ENCODE measurements at regions not wholly inside any gene's neighbourhood (a gene's known extent, or its start where the extent isn't known, plus 50 kb on each side); places are given as distances from the start of the nearest gene placed in this dataset.

- Histone ChIP-seq H3K36me3 (ENCODE audit: insufficient read depth, low read length) (no peaks in the 10 kb centered on the region), H4K20me1 (ENCODE audit: insufficient read depth, low read length) (no peaks in the 10 kb centered on the region), H3K4me1 (ENCODE audit: insufficient read depth, low read length, severe bottlenecking) (no peaks in the 10 kb centered on the region), H3K79me2 (ENCODE audit: insufficient read depth, low read length) (no peaks in the 10 kb centered on the region), H3K4me2 (ENCODE audit: low read length) (no peak overlapping the region), H3K9me2 (ENCODE audit: low read depth, low read length) (no peaks in the 10 kb centered on the region), H3K9me3 (ENCODE audit: low read length) (no peaks in the 10 kb centered on the region), H3K4me3 (ENCODE audit: low read depth, low read length, poor library complexity, severe bottlenecking) (no peak overlapping the region), H3K27me3 (ENCODE audit: insufficient read depth, low read length) (no peaks in the 10 kb centered on the region), H3K9ac (ENCODE audit: low read length) (no peak overlapping the region), H3K27ac (ENCODE audit: low read depth, low read length, poor library complexity, severe bottlenecking) (no peak overlapping the region), H3F3A (ENCODE audit: insufficient read depth, low read length) (no peaks in the 10 kb centered on the region), H2AFZ (ENCODE audit: low read length) (no peak overlapping the region)
- TF ChIP-seq CTCF (IDR thresholded peaks at IDR 0.05; ENCODE audit: low read length) (no peak), EZH2 (IDR thresholded peaks at IDR 0.05; ENCODE audit: borderline replicate concordance, low read length) (no peak)
Measured at GRCh38 chr20:57879779-57880570, 170.2 kb upstream of the PMEPA1 start.

- H3K27ac ChIP-seq (ENCODE audit: low read depth, low read length, poor library complexity, severe bottlenecking), result no peak overlapping the region
- TF ChIP-seq EZH2 (IDR thresholded peaks at IDR 0.05; ENCODE audit: borderline replicate concordance, low read length), result no peak
- TF ChIP-seq CTCF (IDR thresholded peaks at IDR 0.05; ENCODE audit: low read length), result no peak
Measured at GRCh38 chr20:57879437-57879778, 169.6 kb upstream of the PMEPA1 start.

GRCh38 chr20:57878786-57879424 lies 169.1 kb upstream of the PMEPA1 start:
- no peaks in the 10 kb centered on the region for H3K79me2 ChIP-seq (ENCODE audit: insufficient read depth, low read length)
- no peaks in the 10 kb centered on the region for H3K9me2 ChIP-seq (ENCODE audit: low read depth, low read length)
- H4K20me1 ChIP-seq (ENCODE audit: insufficient read depth, low read length), result no peaks in the 10 kb centered on the region
- H3K36me3 ChIP-seq (ENCODE audit: insufficient read depth, low read length), result no peaks in the 10 kb centered on the region
- H3K4me1 ChIP-seq (ENCODE audit: insufficient read depth, low read length, severe bottlenecking), result no peaks in the 10 kb centered on the region
- H3K4me2 ChIP-seq (ENCODE audit: low read length), result no peak overlapping the region
- H3K4me3 ChIP-seq (ENCODE audit: low read depth, low read length, poor library complexity, severe bottlenecking), result no peak overlapping the region
- no peaks in the 10 kb centered on the region for H3K9me3 ChIP-seq (ENCODE audit: low read length)
- no peak overlapping the region for H3K27ac ChIP-seq (ENCODE audit: low read depth, low read length, poor library complexity, severe bottlenecking)
- no peak overlapping the region for H2AFZ ChIP-seq (ENCODE audit: low read length)
- TF ChIP-seq EZH2 (IDR thresholded peaks at IDR 0.05; ENCODE audit: borderline replicate concordance, low read length), result no peak
- TF ChIP-seq CTCF (IDR thresholded peaks at IDR 0.05; ENCODE audit: low read length), result no peak
- no peaks in the 10 kb centered on the region for H3F3A ChIP-seq (ENCODE audit: insufficient read depth, low read length)
- H3K27me3 ChIP-seq (ENCODE audit: insufficient read depth, low read length), result no peaks in the 10 kb centered on the region
- no peak overlapping the region for H3K9ac ChIP-seq (ENCODE audit: low read length)

More at GRCh38 chr20:57879437-57879778, 169.6 kb upstream of the PMEPA1 start:
- Histone ChIP-seq H3K4me1 (ENCODE audit: insufficient read depth, low read length, severe bottlenecking) (no peaks in the 10 kb centered on the region), H3K27me3 (ENCODE audit: insufficient read depth, low read length) (no peaks in the 10 kb centered on the region), H3K4me2 (ENCODE audit: low read length) (no peak overlapping the region), H3K36me3 (ENCODE audit: insufficient read depth, low read length) (no peaks in the 10 kb centered on the region), H3K9ac (ENCODE audit: low read length) (no peak overlapping the region), H4K20me1 (ENCODE audit: insufficient read depth, low read length) (no peaks in the 10 kb centered on the region), H3F3A (ENCODE audit: insufficient read depth, low read length) (no peaks in the 10 kb centered on the region), H3K4me3 (ENCODE audit: low read depth, low read length, poor library complexity, severe bottlenecking) (no peak overlapping the region), H3K79me2 (ENCODE audit: insufficient read depth, low read length) (no peaks in the 10 kb centered on the region), H3K9me3 (ENCODE audit: low read length) (no peaks in the 10 kb centered on the region), H3K9me2 (ENCODE audit: low read depth, low read length) (no peaks in the 10 kb centered on the region), H2AFZ (ENCODE audit: low read length) (no peak overlapping the region)

All from OCI-LY1 (cell line).